ENCODE measurements at regions not wholly inside any gene's neighbourhood (a gene's known extent, or its start where the extent isn't known, plus 50 kb on each side); places are given as distances from the start of the nearest gene placed in this dataset.

- DNase-seq: peak; percentile 33
These were observed 59.8 kb upstream of the GPM6A start for GRCh38 chr4:175871774-175872405.

- no peak for DNase-seq
These were observed 61.6 kb upstream of the GPM6A start for GRCh38 chr4:175873707-175874106.

- no peak for DNase-seq
These were observed 62.2 kb upstream of the GPM6A start for GRCh38 chr4:175874306-175874705.

- DNase-seq: no peak
These were observed 64.1 kb upstream of the GPM6A start for GRCh38 chr4:175875993-175876771.

DNA sequence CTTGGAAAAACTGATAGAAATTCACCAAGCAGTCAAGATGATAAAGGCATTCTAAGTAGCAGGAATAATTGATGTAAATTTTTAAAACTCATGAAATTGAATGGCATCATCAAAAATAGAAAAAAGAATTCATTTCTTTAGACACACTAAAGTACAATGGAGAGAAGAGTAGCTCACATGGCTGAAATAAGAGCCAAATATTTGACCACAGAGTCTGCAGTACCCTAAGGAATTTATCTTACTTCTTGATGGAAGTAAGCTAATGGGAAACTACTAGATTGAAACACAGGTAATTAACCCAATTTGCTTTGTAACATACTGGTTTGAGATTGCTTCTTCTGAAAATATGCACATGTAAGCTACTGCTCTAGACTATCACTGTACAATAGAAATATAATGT lies 70.8 kb upstream of the GPM6A start:
- DNase-seq: no peak

DNA sequence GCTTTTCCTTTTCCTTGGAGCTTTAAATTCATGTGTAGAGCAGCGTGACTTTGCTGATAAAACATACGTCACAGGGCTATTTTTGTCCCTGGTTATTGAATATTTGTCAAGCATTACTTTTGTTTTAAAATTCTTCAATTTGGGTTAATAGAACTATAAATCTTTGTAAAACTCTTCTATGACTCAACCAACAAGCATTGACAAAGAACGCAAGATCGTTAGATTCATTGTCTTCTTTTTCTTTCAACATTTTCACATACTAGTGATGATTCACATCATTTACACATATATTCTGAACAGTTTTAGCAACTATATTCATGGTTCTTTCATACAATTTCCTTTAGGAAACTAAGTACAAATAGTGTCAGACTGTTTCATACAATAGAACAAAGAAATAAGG lies 72.0 kb upstream of the GPM6A start:
- peak; percentile 35 for DNase-seq

- no peak for DNase-seq
These were observed 79.2 kb upstream of the GPM6A start for GRCh38 chr4:175891231-175891630.

DNA sequence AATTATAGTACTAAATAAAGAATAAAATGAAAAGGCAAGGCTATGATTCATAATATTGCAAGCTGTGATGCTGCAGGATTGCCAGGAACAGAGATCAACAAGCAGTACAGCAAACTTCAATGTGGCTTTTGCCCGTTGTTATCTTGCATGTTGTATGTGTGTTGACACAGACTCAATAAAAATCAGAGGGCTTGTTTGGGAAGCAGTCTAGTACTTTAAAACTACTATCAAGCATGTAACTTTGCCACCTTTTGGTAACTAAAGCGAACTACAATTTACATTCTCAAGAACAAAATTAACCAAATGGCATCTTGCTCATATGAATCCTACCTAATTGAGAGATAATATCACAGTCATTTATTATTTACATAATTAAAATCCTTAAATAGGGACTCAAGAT lies 79.8 kb upstream of the GPM6A start:
- peak; percentile 9 for DNase-seq

- no peak for DNase-seq
These were observed 93.9 kb upstream of the GPM6A start for GRCh38 chr4:175905925-175906324.

DNA sequence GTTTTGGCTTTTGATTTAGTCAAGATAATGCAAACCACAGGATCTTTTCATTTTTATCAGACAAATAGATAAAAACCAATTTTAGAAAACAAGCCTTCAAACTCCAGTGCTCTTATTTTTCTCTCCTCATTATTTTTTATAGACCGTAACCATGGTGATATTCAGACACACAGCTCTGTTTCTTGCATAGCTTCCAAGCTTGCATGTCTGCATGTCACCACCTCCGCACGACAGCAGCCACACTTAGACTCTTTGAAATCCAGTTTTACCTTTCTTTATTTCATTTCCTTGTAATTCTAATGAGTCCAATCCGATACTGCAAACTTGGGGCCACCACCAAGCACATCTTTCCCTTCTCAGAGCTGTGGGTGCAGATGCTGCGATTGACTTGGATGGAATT lies 94.3 kb upstream of the GPM6A start:
- no peak for DNase-seq

DNA sequence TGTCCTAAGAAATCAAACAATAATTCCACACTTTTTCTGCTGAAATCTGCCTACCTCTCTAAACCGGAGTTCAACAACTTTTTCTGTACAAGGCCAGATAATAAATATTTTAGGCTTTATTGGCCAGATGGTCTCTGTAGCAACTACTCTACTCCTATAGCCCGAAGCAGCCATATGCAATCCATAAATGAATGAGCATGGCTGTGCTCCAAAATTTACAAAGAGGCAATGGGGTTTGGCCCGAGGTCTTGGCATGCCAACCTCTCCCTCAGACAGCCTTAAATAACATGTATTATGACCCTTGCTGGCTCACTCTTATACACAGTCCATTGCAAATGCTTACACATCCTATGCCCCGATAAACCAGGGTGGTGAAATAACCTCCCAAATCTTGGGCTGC lies 98.6 kb upstream of the GPM6A start:
- DNase-seq: no peak

DNA sequence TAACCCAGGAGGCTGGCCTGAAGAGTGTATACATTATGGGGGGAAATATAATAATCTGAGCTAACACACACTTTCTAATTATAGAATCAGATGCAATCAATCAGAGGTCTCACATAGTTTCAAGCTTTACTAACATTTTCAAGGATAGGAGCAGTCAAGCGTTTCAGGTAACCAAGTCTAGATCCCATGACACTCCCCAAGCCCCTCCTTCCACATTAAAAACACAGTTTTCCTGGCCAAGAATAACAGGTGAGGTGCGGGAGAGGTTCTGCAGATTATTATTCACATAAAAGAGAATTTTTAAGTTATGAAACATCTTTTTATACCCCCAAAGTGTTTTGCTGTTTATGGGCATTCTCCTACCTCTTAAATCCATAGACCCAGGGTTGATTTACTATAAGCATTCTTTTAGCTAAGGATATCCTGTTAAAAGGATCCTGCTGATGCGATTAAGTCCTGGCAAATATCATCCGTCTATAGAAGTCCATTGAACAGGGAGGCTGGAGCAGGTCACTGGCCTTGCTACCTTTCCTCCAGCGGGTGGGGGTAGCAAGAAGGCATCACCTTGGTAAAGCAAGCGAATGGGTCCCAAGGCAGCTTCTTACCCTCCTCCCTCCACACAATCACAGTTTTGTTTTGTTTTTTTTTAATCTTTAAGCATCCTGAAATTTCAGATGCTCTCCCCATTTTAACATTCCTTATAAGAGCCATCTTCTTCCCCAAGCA lies 104.7 kb upstream of the GPM6A start:
- no peak for DNase-seq

DNA sequence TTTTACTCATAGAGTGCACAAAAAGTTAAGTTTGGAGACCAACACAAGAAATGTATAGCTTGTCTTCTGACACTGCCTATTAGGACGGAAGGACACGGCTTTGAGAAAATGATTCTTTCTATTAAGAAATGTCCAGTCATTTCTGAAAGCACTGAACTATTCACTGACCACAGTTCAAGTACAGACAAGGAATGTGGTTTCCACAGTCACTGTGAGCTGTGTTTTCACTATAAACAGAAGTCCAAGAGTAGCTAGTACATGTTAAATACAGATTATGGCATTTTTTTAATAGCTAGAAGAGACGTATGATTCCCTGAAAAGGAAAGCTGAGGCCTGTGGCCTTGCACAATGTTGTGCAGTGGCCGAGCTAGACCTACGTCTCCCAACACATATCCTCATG lies 115.1 kb upstream of the GPM6A start:
- DNase-seq: no peak

- DNase-seq: no peak
These were observed 117.4 kb upstream of the GPM6A start for GRCh38 chr4:175929441-175929840.

DNA sequence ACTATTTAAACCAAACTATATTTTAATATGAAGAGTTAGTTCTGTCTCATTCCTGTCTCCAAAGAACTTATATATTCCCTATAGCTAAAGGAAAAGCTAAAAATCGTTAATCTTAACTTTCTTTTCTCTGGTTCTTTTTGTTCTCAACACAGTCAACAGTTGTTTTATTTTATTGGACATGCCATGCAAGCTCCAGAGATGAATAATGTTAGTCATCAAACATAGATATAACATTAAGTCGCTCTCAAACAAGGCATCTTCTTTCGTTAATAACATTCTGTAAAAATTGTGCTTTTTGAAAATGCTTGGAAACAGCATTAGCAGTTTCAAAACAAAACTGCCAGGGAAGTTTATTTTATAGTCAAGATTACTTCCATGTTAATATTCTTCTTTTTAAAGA lies 117.9 kb upstream of the GPM6A start:
- DNase-seq: no peak

DNA sequence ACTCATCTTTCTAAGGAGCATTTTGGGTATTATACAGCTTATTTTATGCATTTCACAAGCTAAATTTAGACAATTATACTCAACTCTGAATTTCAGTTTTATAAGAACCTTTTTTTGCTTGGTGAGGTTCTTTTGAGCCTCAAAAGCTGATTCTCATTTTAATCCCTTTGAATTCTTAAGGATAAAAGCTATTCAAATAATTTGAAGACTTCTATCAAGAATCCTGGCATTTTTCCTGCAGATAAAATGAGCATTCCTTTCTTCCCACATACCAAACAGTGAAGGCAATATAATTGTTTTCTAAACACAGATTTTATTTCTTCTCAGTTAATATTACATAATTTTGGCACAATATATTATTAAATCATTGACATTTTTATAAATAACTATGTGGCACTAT lies 118.4 kb upstream of the GPM6A start:
- DNase-seq: no peak

DNA sequence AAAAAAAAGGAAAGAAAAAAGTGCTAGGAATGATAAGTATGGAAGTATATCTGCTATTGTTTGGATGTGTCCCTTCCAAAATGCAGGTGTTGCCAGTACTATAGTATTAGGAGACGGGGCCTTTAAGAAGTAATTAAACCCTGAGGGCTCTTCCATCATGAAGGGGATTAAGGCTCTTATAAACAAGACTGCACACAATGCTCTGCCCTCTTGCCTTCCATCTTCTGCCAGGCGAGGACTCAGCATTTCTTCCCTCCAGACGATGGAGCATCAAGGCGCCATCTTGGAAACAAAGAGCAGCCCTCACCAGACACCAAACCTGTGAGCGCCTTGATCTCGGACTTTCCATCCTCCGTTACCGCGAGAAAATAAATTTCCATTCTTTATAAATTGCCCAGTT lies 120.1 kb upstream of the GPM6A start:
- DNase-seq: no peak

DNA sequence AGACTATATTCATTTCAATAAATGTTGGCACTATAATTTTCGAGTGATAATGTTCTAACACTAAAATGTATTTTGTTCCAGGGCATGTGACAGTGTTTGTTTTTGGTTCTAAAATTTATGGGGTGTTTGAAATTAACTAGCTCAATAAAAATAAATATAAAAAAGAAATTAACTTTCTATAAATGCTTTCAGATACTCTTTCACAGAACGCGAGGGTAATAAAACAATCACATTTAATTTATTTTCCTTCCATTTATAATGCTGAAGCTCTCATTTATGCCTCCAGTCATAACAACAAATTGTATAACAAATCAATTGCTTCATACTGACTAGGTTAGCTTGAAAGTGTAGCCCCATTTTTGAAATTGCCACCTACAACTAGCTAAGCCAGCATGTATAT lies 122.4 kb upstream of the GPM6A start:
- no peak for DNase-seq

GRCh38 chr4:175935016-175935661 lies 123.1 kb upstream of the GPM6A start:
- no peak for DNase-seq

DNA sequence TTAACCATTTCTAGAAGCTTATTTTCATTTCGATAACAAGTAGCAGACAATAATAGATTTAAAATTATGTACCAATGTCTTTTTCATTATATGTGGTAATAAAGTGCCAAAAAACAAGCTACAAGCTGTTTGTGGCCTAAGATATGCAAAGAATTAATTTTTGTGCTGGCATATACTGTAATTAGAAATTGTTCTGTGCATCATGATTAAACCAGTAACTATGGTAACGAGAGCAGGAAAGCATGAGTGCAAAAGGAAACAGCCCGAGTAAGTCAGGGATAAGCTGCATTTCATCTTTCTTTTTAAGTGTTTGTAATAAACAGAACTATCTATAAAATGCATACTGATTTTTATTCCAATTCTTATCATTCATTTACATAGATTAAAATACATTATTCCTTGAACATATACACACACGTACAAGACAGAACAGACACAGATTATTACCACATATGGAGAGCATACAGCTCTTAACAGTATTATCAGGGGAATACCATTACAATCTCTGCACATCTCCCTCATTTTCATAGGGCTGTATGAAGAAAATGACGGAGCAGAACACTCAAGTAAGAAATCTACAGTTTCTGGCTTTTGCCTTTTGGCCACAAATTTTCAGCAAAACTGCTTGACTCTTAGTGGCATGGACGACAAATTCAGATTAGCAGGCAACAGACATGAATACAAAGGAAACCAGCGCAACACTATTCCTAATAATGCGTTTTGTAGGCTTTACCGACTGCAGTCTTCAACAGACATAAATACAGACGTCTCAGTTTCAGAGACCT lies 121.3 kb upstream of the WDR17 start:
- DNase-seq: no peak

- DNase-seq: no peak
These were observed 119.0 kb upstream of the WDR17 start for GRCh38 chr4:175946472-175947116.

DNA sequence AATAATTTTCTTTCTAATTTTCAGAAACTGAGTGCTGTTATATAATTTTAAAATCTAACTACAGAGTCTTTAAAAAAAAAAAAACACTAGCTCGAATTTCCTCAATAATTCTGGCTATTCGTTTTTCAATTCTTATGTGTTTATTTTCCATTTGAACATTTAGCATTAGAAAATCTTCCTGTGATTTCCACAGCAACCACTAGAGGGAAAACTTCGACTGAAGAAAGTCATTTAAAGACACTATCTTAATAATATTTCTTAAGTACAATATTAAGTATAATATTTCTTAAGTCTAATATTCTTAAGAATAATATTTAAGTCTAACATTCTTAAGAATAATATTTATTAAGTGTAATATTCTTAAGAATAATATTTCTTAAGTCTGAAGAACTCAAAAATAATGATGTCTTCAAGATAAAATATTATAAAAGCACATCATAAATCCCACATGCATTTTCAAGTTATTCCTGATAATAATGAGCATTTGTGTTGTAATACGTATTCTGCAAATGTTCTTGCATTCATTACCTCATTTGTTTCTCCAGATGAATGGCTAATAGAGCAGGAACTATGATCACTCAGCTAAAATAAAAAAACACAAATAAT lies 118.4 kb upstream of the WDR17 start:
- peak; percentile 20 for DNase-seq

Data from EL (cell line).